Neuronal stem cell (in vitro differentiated cells): ENCODE measurements at regions not wholly inside any gene's neighbourhood (a gene's known extent, or its start where the extent isn't known, plus 50 kb on each side); places are given as distances from the start of the nearest gene placed in this dataset.
A peak's percentile ranks its signal among the peaks of the same experiment; 100 is the strongest.
"Not testable (repeated sequence)": the region's sequence is repeated elsewhere in the genome, so short reads cannot be mapped to it uniquely, and the experiment has no call there.

Source experiments
- DNase-seq: peaks from one replicate; pipeline ENCODE4 v3.0.0-alpha.2; 2013; ENCODE audit warnings: low spot score
- H2AFZ ChIP-seq: one replicate; pipeline ENCODE4 v1.6.1; 2013; ENCODE audit warnings: mild to moderate bottlenecking, low read length, inconsistent platforms
- H2AK5ac ChIP-seq: 2 replicates; pipeline ENCODE4 v1.6.1; 2013; ENCODE audit warnings: low read depth, mild to moderate bottlenecking, inconsistent platforms, low read length, moderate library complexity, mixed read lengths
- H2BK120ac ChIP-seq: 2 replicates; pipeline ENCODE4 v1.6.1; 2013; ENCODE audit warnings: low read depth, mild to moderate bottlenecking, inconsistent platforms, low read length, moderate library complexity, mixed read lengths
- H2BK12ac ChIP-seq: one replicate; pipeline ENCODE4 v1.6.1; 2013; ENCODE audit warnings: low read length, inconsistent platforms
- H2BK15ac ChIP-seq: 2 replicates; pipeline ENCODE4 v1.6.1; 2013; ENCODE audit warnings: mild to moderate bottlenecking, low read length, inconsistent platforms, mixed read lengths
- H2BK5ac ChIP-seq: one replicate; pipeline ENCODE4 v1.6.1; 2013; ENCODE audit warnings: inconsistent platforms, mild to moderate bottlenecking, low read length, moderate library complexity
- H3K14ac ChIP-seq: one replicate; pipeline ENCODE4 v1.6.1; 2013; ENCODE audit warnings: low read length, inconsistent platforms
- H3K18ac ChIP-seq: 2 replicates; pipeline ENCODE4 v1.6.1; 2013; ENCODE audit warnings: low read length, inconsistent platforms
- H3K23ac ChIP-seq: 2 replicates; pipeline ENCODE4 v1.6.1; 2013; ENCODE audit warnings: low read depth, mild to moderate bottlenecking, mixed read lengths, low read length, inconsistent platforms; ENCODE audit not compliant: poor library complexity
- H3K27ac ChIP-seq: replicated peaks from 3 replicates; pipeline ENCODE4 v1.5.1; 2013; ENCODE audit warnings: low read length, inconsistent platforms
- H3K27me3 ChIP-seq, 3 experiments: 2 replicates each; pipeline ENCODE4 v1.6.1; 2013; ENCODE audit warnings: low read length in 3 of 3, mild to moderate bottlenecking in 2 of 3, inconsistent platforms in 1 of 3, low read depth in 1 of 3, mixed read lengths in 1 of 3, moderate library complexity in 1 of 3; ENCODE audit not compliant: control insufficient read depth in 3 of 3, insufficient read depth in 3 of 3
- H3K36me3 ChIP-seq, 2 donors: replicated peaks in 1 of 2; 2 replicates each; pipeline ENCODE4 v1.6.1; 2013; ENCODE audit warnings: low read length in 2 of 2; ENCODE audit not compliant: control insufficient read depth in 2 of 2, insufficient read depth in 2 of 2
- H3K4ac ChIP-seq: 2 replicates; pipeline ENCODE4 v1.6.1; 2013; ENCODE audit warnings: inconsistent platforms, mild to moderate bottlenecking, low read length, moderate library complexity
- H3K4me1 ChIP-seq, 2 donors: 1 replicate in 1 of 2; 2 replicates in 1 of 2; pipeline ENCODE4 v1.6.1; 2013; ENCODE audit warnings: low read length in 2 of 2, low read depth in 1 of 2; ENCODE audit not compliant: control insufficient read depth in 2 of 2, insufficient read depth in 1 of 2
- H3K4me2 ChIP-seq: one replicate; pipeline ENCODE4 v1.6.1; 2013; ENCODE audit warnings: mild to moderate bottlenecking, low read length, inconsistent platforms; ENCODE audit not compliant: insufficient read depth, poor library complexity, severe bottlenecking
- H3K4me3 ChIP-seq, 2 donors: 2 replicates each; pipeline ENCODE4 v1.5.1; 2013; ENCODE audit warnings: low read length in 2 of 2, mild to moderate bottlenecking in 2 of 2, inconsistent platforms in 1 of 2, moderate library complexity in 1 of 2
- H3K79me1 ChIP-seq: one replicate; pipeline ENCODE4 v1.6.1; 2013; ENCODE audit warnings: low read depth, mild to moderate bottlenecking, inconsistent platforms, low read length, moderate library complexity
- H3K9ac ChIP-seq: one replicate; pipeline ENCODE4 v1.6.1; 2013; ENCODE audit warnings: mild to moderate bottlenecking, low read depth, low read length, inconsistent platforms; ENCODE audit not compliant: poor library complexity
- H3K9me3 ChIP-seq, 2 donors: replicated peaks in 1 of 2; 2 replicates each; pipeline versions ENCODE3 to v1.6.1; 2013; ENCODE audit warnings: low read length in 2 of 2, mild to moderate bottlenecking in 2 of 2, inconsistent platforms in 1 of 2, low read depth in 1 of 2, mixed read lengths in 1 of 2, moderate library complexity in 1 of 2; ENCODE audit not compliant: control insufficient read depth in 2 of 2, insufficient read depth in 1 of 2
- H4K8ac ChIP-seq: one replicate; pipeline ENCODE4 v1.6.1; 2013; ENCODE audit warnings: low read depth, mild to moderate bottlenecking, inconsistent platforms, low read length, moderate library complexity
- H4K91ac ChIP-seq: one replicate; pipeline ENCODE4 v1.6.1; 2013; ENCODE audit warnings: low read length, low read depth, mild to moderate bottlenecking, inconsistent platforms; ENCODE audit not compliant: poor library complexity
- WGBS, 2 donors: extraction: QIAGEN DNeasy Blood & Tissue Kit; methylation state at CpG; one replicate each; pipeline ENCODE4 v1.1.7; 2013; ENCODE audit warnings: missing lambda C conversion rate in 2 of 2, mixed read lengths in 1 of 2; ENCODE audit not compliant: insufficient read length in 2 of 2, insufficient replicate concordance in 1 of 2; ENCODE audit errors: extremely low coverage in 2 of 2; 5-methylcytosine and 5-hydroxymethylcytosine counted together

DNA sequence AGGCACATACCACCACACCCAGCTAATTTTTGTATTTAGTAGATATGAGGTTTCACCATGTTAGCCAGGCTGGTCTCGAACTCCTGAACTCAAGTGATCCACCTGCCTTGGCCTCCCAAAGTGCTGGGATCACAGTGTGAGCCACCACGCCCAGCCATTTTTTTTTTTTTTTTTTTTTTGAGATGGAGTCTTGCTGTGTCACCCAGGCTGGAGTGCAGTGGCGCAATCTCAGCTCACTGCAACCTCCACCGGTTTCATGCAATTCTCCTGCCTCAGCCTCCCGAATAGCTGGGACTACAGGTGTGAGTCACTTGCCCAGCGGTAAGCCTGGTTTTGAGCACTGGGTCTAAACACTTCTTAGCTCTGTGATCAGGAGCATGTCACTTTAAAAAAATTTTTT is 84.3 kb upstream of the ATF7IP2 start:
- not testable (repeated sequence) for H3K9ac ChIP-seq, H2BK120ac ChIP-seq, DNase-seq, H2AK5ac ChIP-seq, H2AFZ ChIP-seq, H2BK12ac ChIP-seq, H3K14ac ChIP-seq, H3K4me1 ChIP-seq, H3K36me3 ChIP-seq, H3K27me3 ChIP-seq, H2BK15ac ChIP-seq, H3K4ac ChIP-seq, H3K4me3 ChIP-seq, H3K23ac ChIP-seq, H4K91ac ChIP-seq, H3K79me1 ChIP-seq, H3K4me2 ChIP-seq, H3K9me3 ChIP-seq, H4K8ac ChIP-seq, H3K18ac ChIP-seq, H3K27ac ChIP-seq, H2BK5ac ChIP-seq
- no CpG with 5 or more reads among the region's 6 CpGs for WGBS, 2 donors

DNA sequence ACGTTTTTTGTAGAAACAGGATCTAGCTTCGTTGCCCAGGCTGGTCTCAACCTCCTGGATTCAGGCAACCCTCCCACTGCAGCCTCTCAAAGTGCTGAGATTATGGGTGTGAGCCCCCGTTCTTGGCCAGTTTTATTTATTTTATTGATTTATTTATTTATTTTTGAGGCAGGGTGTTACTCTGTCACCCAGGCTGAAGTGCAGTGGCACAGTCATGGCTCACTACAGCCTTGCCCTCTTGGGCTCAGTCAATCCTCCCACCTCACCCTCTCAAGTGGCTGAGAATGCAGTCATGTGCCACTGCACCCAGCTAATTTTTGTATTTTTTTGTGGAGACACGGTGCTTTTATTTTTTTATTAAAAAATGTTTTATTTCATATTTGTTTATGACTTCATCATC is 79.9 kb upstream of the ATF7IP2 start:
- Histone ChIP-seq H3K4me3 (no peak overlapping the region), H3K9me3 (peaks cover 0 to under 1% of the 10 kb centered on the region in 2 donors), H2BK12ac (no peak overlapping the region), H3K23ac (no peak overlapping the region), H3K9ac (no peak overlapping the region), H3K18ac (no peak overlapping the region), H2BK5ac (no peak overlapping the region), H4K8ac (no peak overlapping the region), H2AFZ (no peak overlapping the region), H4K91ac (no peak overlapping the region), H2BK120ac (no peak overlapping the region), H3K27ac (no peak overlapping the region), H2BK15ac (no peak overlapping the region), H3K79me1 (no peaks in the 10 kb centered on the region), H3K4me2 (no peak overlapping the region), H2AK5ac (no peak overlapping the region), H3K4ac (no peak overlapping the region), H3K36me3 (no peaks in the 10 kb centered on the region), H3K27me3 (no peaks in the 10 kb centered on the region), H3K4me1 (no peaks in the 10 kb centered on the region), H3K14ac (no peak overlapping the region)
- DNase-seq: no peak
- no CpG with 5 or more reads among the region's 4 CpGs for WGBS, 2 donors

DNA sequence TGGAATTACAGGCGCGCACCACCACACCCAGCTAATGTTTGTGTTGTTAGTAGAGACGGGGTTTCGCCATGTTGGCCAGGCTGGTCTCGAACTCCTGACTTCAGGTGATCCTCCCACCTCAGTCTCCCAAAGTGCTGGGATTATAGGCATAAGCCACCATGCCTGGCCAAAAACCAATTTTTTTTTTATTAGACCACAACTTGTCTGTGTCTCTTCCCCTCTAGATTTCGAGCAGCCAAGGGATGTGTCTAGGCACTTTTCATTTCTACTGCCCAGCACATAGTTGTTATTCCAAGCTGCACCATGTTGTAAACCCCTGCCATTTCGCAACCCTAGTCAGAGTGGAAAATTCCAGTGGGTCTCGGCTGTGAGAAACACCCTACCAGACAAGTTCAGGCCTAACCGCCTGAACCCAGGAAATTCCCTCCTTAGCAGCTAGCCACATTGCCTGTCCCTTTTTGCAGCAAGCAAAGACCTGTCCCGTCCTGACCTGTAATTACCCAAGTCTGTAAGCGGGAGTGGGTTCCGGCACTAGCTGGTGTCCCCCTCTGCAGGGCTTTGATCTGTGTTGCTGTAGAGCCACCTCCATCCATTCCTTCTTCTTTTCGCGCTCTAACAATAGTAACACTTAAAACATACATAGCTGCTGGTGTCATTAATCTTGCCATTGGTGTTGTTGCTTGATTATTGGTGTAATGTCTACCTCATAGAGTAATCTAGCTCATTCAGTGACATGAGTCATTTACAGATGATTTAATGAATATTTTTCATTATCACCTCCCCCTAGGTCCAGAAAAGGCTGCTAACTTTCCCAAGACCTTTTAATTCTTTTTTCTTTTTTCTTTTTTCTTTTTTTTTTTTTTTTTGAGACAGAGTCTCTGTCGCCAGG is 77.3 kb upstream of the ATF7IP2 start:
- no peak overlapping the region for H3K14ac ChIP-seq
- no peak overlapping the region for H4K91ac ChIP-seq
- H3K27ac ChIP-seq: no peak overlapping the region
- H3K18ac ChIP-seq: peak overlapping the region; percentile 7
- H3K9ac ChIP-seq: no peak overlapping the region
- no peaks in the 10 kb centered on the region for H3K36me3 ChIP-seq
- H3K79me1 ChIP-seq: no peaks in the 10 kb centered on the region
- no peak overlapping the region for H2AFZ ChIP-seq
- H2BK120ac ChIP-seq: no peak overlapping the region
- no peaks in the 10 kb centered on the region for H3K9me3 ChIP-seq
- no peak overlapping the region for H4K8ac ChIP-seq
- H3K4ac ChIP-seq: no peak overlapping the region
- H2BK5ac ChIP-seq: no peak overlapping the region
- H2BK15ac ChIP-seq: no peak overlapping the region
- H3K4me1 ChIP-seq: no peaks in the 10 kb centered on the region
- H2AK5ac ChIP-seq: no peak overlapping the region
- H3K23ac ChIP-seq: no peak overlapping the region
- no peak overlapping the region for H3K4me2 ChIP-seq
- no CpG with 5 or more reads among the region's 15 CpGs for WGBS, 2 donors
- H3K4me3 ChIP-seq: no peak overlapping the region
- H2BK12ac ChIP-seq: no peak overlapping the region
- no peaks in the 10 kb centered on the region for H3K27me3 ChIP-seq
- DNase-seq: no peak

DNA sequence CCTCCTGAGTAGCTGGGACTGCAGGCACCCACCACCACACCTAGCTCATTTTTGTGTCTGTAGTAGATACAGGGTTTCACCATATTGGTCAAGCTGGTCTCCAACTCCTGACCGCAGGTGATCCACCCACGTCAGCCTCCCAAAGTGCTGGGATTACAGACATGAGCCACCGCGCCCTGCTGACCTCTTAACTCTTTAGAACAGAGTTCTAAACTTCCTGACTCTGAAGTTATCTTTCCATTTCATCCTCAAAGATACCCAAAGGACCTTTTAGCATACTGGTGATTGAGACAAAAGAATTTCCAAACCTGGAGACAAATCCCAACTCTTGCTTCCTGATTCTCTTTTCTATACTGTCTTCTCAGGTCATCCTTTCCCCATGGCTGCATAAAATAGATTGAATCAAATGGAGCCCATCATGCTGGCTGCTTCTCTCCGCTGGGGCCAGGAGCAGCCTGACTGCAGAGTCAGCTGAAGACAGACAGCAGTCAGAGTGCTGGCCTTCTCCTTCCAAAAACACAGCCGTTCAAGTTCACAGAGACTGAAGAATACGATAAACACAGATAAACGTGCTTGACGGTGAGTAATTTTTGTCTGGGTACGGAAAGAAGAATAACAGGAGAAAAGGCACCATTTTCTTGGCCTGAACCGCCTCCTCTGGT is 76.5 kb upstream of the ATF7IP2 start:
- H3K27me3 ChIP-seq: no peaks in the 10 kb centered on the region
- H2BK12ac ChIP-seq: no peak overlapping the region
- no peak overlapping the region for H3K9ac ChIP-seq
- H3K4me1 ChIP-seq: no peaks in the 10 kb centered on the region
- H2BK15ac ChIP-seq: no peak overlapping the region
- H2AK5ac ChIP-seq: no peak overlapping the region
- no peak for DNase-seq
- H4K91ac ChIP-seq: no peak overlapping the region
- H2BK5ac ChIP-seq: no peak overlapping the region
- H3K14ac ChIP-seq: no peak overlapping the region
- H3K4me2 ChIP-seq: no peak overlapping the region
- H3K27ac ChIP-seq: no peak overlapping the region
- no peak overlapping the region for H2BK120ac ChIP-seq
- no peaks in the 10 kb centered on the region for H3K79me1 ChIP-seq
- H4K8ac ChIP-seq: no peak overlapping the region
- H2AFZ ChIP-seq: no peak overlapping the region
- H3K18ac ChIP-seq: no peak overlapping the region
- H3K9me3 ChIP-seq: no peaks in the 10 kb centered on the region
- no CpG with 5 or more reads among the region's 11 CpGs for WGBS, 2 donors
- H3K4ac ChIP-seq: no peak overlapping the region
- no peak overlapping the region for H3K4me3 ChIP-seq
- no peak overlapping the region for H3K23ac ChIP-seq
- H3K36me3 ChIP-seq: no peaks in the 10 kb centered on the region
